HG03175 (cell line): ENCODE measurements at regions not wholly inside any gene's neighbourhood (a gene's known extent, or its start where the extent isn't known, plus 50 kb on each side); places are given as distances from the start of the nearest gene placed in this dataset.

Experiments
- ATAC-seq: cut with Tn5 transposase; IDR thresholded peaks from one replicate; pipeline ENCODE4 v1.9.1; 2021; ENCODE audit warnings: mild to moderate bottlenecking, moderate library complexity; ENCODE audit not compliant: unreplicated experiment

- no peak for ATAC-seq
Observed at GRCh38 chr14:49467091-49467490, 119.1 kb downstream of the RPS29 start.

DNA sequence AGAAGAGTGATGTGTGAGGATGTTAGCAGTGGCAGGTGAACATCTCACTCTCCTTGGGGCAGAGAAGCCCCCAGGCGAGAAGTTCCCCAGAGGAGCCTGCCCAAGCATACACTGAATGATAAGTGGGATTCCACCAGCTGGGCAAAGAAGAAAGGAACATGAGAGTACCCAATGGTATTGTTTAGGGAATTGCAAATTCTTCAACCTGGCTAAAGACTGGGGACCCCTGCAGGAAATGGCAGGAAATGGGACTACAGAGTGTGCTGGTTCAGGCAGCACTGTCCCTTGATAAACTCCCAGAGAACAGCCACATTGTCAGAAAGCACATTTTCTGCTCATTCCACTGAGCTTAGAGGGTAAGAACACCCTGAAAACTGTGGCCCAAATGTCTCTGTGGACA, 121.3 kb downstream of the RPS29 start:
- ATAC-seq, result no peak

DNA sequence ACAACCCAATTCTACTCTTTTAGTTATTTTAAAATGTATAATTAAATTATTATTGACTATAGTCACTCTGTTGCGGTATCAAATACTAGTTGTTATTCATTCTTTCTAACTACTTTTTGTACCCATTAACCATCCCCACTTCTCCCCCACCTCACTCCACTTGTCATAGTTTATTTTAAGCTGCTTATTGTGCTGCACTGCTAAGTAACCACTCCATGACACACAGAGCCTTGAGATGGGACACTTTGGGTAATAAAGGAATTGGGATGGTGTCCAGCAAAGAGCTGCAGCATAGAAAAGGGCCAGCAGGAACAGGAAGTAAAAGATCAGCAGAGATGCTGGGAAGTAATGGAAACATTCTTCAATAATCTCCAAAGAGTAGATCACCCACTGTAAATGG, 123.0 kb downstream of the RPS29 start:
- ATAC-seq, result no peak

DNA sequence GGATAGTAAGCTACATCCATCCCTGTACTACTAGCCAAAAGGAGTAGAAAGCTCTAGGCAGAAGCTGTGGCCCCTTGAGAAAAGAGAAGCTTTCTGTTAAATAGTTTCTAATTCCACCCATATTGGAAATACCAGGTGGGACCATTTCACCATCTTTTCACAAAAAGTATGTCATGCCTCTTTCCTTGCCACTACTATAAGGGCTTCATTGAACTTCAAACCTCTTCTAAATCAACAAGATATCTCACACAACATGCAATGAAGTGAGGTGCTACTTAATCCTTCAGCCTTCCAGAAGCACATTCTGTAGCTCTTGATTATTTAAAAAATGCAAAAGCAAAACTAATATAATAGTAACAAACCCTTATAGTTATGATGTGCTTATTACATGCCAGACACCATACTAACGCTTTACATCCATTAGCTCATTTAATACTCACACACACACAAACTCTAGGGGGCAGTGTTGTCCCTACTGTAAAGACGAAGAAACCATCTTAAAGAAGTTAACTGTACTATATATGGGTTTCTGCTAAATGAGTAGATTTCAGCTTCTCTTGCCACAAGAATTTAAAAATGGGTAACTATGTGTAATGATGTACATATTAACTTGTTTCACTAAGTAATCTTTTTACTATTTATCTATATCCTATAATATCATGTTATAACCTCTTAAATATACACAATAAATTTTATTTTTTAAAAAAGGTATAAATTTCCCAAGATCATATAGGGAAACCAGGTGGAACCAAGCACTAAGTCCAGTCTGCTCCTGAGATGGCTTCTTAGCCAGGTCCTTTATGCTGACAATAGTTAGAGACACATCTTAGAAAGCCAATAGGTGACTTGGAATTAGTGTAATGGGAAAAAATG, 124.4 kb downstream of the RPS29 start:
- ATAC-seq, result peak; percentile 94

GRCh38 chr14:49460662-49461061, 125.5 kb downstream of the RPS29 start:
- ATAC-seq, result no peak

DNA sequence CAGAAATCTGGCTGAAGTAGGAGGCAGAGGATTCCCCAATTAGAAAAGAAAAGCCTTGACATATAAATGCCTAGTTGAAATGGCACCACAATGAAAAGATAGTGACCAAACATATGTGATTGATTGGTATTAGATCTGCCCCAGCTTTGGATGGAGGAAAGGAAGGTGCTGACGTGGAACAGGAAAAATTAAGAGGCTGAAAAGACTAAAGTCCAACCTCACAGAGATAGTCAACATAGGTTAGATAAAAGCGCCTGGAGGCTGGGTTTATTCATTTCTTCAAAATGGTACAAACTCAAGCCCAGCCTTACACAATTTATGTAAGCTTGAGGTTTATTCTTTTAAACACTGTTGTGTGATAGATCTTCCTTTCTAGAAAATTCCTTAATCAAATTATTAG, 129.6 kb downstream of the RPS29 start:
- ATAC-seq, result no peak

GRCh38 chr14:49451938-49452337, 134.2 kb downstream of the RPS29 start:
- no peak for ATAC-seq

GRCh38 chr14:49449749-49450148, 136.4 kb downstream of the RPS29 start:
- ATAC-seq, result no peak

GRCh38 chr14:49447540-49448107, 138.6 kb downstream of the RPS29 start:
- no peak for ATAC-seq

DNA sequence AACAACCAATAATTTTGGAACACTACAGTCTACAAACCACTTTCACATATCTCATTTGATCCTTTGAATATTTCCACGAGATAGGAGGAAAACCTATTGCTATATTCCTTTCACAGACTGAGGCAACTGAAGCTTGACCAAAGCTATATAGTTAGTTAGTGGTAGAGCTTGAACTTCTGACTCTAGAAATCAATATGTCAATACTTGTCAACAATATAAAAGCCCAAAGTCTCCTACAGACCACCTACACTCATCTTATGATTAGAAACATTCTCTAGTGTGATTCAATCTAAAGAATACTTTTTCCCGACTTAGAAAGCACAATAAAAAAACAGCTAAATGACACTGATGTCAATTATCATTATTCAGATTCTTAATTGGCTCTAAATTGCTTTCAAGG, 139.4 kb downstream of the RPS29 start:
- ATAC-seq, result no peak

- ATAC-seq, result no peak
Observed at GRCh38 chr14:49438256-49438770, 147.9 kb downstream of the RPS29 start.

DNA sequence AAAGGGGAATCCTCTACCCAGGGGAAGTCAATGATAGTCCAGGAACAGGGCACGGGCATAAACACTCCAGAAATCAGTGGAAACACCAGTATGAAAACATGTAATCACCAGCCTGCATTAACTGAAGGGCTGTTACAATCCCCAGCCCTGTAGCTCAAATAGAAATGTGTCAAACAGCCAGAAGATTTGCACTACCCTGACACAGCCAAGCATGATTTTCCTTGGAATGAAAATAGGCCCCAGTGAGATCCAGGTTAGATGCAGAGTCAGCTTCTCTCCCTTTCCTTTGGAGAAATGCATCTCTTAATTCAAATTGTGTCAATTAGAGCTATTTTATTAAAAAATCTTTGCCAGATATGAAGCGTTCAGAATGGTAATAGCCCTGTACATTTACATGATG, 158.1 kb downstream of the RPS29 start:
- no peak for ATAC-seq

- ATAC-seq, result no peak
Observed at GRCh38 chr14:49427117-49427516, 159.1 kb downstream of the RPS29 start.

DNA sequence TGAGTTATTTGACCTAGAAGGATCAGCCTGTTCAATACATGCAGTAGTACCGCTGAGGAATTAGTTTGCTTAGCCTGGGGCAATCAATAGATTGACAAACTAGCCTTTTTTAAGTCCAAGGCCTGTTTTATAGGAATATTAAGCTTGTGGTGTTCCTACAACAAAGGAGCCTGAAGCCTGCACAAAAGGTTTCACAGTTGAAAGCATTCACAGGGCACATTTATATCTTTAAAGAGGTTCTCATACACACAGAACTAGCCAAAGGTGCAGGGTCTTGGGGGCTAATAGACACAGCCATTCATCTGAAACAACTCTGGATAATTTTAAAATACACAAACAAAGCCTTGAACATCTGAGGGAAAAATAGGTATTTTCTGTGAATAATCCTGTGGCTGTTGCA, 160.3 kb downstream of the RPS29 start:
- no peak for ATAC-seq

GRCh38 chr14:49424436-49425331, 161.5 kb downstream of the RPS29 start:
- ATAC-seq, result no peak

DNA sequence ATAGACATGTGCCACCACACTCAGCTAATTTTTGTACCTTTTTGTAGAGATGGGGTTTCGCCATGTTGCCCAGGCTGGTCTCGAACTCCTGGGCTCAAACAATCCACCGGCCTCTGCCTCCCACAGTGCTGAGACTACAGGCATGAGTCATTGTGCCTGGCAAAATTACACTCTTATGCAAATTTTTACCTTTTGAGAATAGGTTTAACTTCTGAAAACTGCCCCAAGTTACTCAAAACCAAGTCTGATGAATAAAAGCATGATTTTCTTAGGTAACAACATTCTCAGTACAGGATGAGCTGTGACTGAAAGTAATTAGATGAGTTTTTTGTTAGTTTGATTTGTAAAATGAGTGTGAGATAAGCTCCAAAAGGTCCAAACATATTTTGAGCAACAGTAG, 166.0 kb downstream of the RPS29 start:
- ATAC-seq, result no peak

GRCh38 chr14:49418789-49419188, 167.4 kb downstream of the RPS29 start:
- ATAC-seq, result no peak

GRCh38 chr14:49417790-49418189, 168.4 kb downstream of the RPS29 start:
- no peak for ATAC-seq

GRCh38 chr14:49408187-49408933, 177.8 kb downstream of the RPS29 start:
- ATAC-seq, result no peak

DNA sequence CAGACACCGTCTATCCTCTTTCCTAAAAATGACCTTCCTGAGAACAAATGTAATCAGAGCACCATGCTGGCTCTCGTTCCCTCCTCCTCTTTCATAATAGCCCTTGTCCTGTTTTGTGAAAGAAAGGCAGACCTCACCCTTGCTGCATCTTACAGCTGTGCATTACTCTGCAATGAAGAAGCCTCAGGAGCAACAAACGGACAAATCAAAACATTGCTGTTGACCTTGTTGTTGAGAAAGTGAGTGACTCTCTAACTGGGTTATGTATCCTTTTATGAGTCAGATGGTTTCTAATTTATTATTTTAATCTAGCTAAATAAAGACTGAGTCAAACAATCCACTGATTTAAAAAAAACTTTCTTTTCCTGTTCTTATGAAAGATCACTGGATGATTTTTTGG, 180.9 kb downstream of the RPS29 start:
- no peak for ATAC-seq

DNA sequence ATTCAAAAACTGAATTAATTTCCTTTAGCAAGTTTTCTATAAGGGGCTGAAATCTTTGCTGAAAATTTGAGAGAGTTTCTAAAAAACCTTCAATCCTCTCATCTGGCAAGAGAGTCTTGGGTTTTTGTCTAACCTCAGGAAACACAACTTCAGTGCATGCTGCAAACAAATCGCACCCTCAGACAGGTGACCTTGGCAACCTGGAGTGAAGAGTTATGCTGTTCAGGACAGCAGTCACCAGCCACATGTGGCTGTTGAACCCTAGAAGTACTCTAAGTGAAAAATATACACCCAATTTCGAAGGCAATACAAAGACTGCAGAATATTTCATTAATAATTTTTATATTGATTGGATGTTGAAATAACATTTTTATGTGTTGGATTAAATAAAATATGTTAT, 184.8 kb downstream of the RPS29 start:
- ATAC-seq, result no peak
